Keratinocyte (primary cell): ENCODE measurements at regions not wholly inside any gene's neighbourhood (a gene's known extent, or its start where the extent isn't known, plus 50 kb on each side); places are given as distances from the start of the nearest gene placed in this dataset.

Experiments used
- DNase-seq: peaks from one replicate; pipeline ENCODE4 v3.0.0-alpha.2; 2011; ENCODE audit warnings: low read depth, missing footprints, low spot score
- FAIRE-seq: peaks from 2 replicates; lab custom pipeline; 2011; peaks lifted over from hg19 to GRCh38; lab: Jason Lieb, UNC
- H2AFZ ChIP-seq: 2 replicates; pipeline ENCODE4 v1.6.0; 2012; ENCODE audit warnings: low read length, control low read depth, inconsistent platforms; ENCODE audit not compliant: control insufficient read depth
- H3K27ac ChIP-seq: 2 replicates; pipeline ENCODE4 v1.5.1; 2011; ENCODE audit warnings: low read length; ENCODE audit not compliant: control insufficient read depth, insufficient read depth
- H3K27me3 ChIP-seq: 3 replicates; pipeline ENCODE4 v1.6.0; 2011; ENCODE audit warnings: low read length; ENCODE audit not compliant: control insufficient read depth, insufficient read depth; ENCODE audit errors: extremely low read depth
- H3K36me3 ChIP-seq, 2 experiments: 2 replicates in 1 of 2; 3 replicates in 1 of 2; pipeline ENCODE4 v1.5.1; 2011; ENCODE audit warnings: low read length in 2 of 2, mild to moderate bottlenecking in 1 of 2; ENCODE audit not compliant: control insufficient read depth in 2 of 2, insufficient read depth in 2 of 2; ENCODE audit errors: extremely low read depth in 1 of 2
- H3K4me1 ChIP-seq: 3 replicates; pipeline ENCODE4 v1.5.1; 2011; ENCODE audit warnings: low read length; ENCODE audit not compliant: control insufficient read depth, insufficient read depth; ENCODE audit errors: extremely low read depth
- H3K4me2 ChIP-seq: 3 replicates; pipeline ENCODE4 v1.6.0; 2011; ENCODE audit warnings: low read depth, low read length; ENCODE audit not compliant: control insufficient read depth, insufficient read depth; ENCODE audit errors: extremely low read depth
- H3K4me3 ChIP-seq, 3 experiments: fragments of 200-600 bp in 1 of 3; sonication (generic) in 1 of 3; 2 replicates in 2 of 3; 3 replicates in 1 of 3; pipeline ENCODE4 v1.5.1; 2011 to 2016; ENCODE audit warnings: low read length in 3 of 3, mild to moderate bottlenecking in 3 of 3, control low read depth in 2 of 3, inconsistent platforms in 1 of 3, low read depth in 1 of 3, mixed read lengths in 1 of 3, mixed run types in 1 of 3, moderate library complexity in 1 of 3; ENCODE audit not compliant: control insufficient read depth in 2 of 3, insufficient read depth in 2 of 3; ENCODE audit errors: extremely low read depth in 1 of 3
- H3K79me2 ChIP-seq: 2 replicates; pipeline ENCODE4 v1.6.0; 2012; ENCODE audit warnings: low read length; ENCODE audit not compliant: control insufficient read depth, insufficient read depth
- H3K9ac ChIP-seq: 3 replicates; pipeline ENCODE4 v1.6.0; 2011; ENCODE audit warnings: low read length; ENCODE audit not compliant: control insufficient read depth, insufficient read depth; ENCODE audit errors: extremely low read depth
- H3K9me1 ChIP-seq: 3 replicates; pipeline ENCODE4 v1.6.0; 2011; ENCODE audit warnings: low read length; ENCODE audit not compliant: control insufficient read depth, insufficient read depth; ENCODE audit errors: extremely low read depth
- H3K9me3 ChIP-seq: 2 replicates; pipeline ENCODE4 v1.5.1; 2012; ENCODE audit warnings: low read depth, low read length; ENCODE audit not compliant: control insufficient read depth
- H4K20me1 ChIP-seq: 3 replicates; pipeline ENCODE4 v1.6.0; 2011; ENCODE audit warnings: low read length; ENCODE audit not compliant: control insufficient read depth, insufficient read depth; ENCODE audit errors: extremely low read depth
- CTCF ChIP-seq, 3 experiments: IDR thresholded peaks in 1 of 3; conservative IDR thresholded peaks in 1 of 3; optimal IDR thresholded peaks in 1 of 3; 2 replicates in 2 of 3; 3 replicates in 1 of 3; pipeline versions ENCODE3 to v1.5.1; 2011; ENCODE audit warnings: low read length in 3 of 3, mild to moderate bottlenecking in 3 of 3, moderate library complexity in 2 of 3, control low read depth in 1 of 3, inconsistent platforms in 1 of 3; ENCODE audit not compliant: insufficient read depth in 2 of 3; ENCODE audit errors: extremely low read depth in 1 of 3
- EZH2 ChIP-seq: IDR thresholded peaks from one replicate; pipeline ENCODE4 v1.6.1; 2012; ENCODE audit warnings: inconsistent platforms, mild to moderate bottlenecking, low read length, moderate library complexity
- dilution Hi-C: fragments of 300-500 bp; cut with MboI; formaldehyde crosslinking; loops from one replicate; pipeline ENCODE4 v1.7.0; 2020; ENCODE audit warnings: low sequenced_read_pairs; ENCODE audit not compliant: extremely low pct_ligation_motif_present

- no peak for FAIRE-seq
- Histone ChIP-seq H3K27ac (no peak overlapping the region), H3K4me1 (peaks cover 20% of the 10 kb centered on the region), H3K4me2 (no peak overlapping the region), H3K9me3 (no peaks in the 10 kb centered on the region), H2AFZ (no peak overlapping the region), H3K79me2 (no peaks in the 10 kb centered on the region), H3K9ac (no peak overlapping the region), H3K27me3 (no peaks in the 10 kb centered on the region), H3K4me3 (no peak overlapping the region), H4K20me1 (no peaks in the 10 kb centered on the region), H3K36me3 (no peaks in the 10 kb centered on the region), H3K9me1 (no peaks in the 10 kb centered on the region)
- TF ChIP-seq EZH2 (no peak), CTCF (optimal IDR thresholded peaks at IDR 0.05 in 1 of 3, IDR thresholded peaks at IDR 0.05 in 1 of 3, conservative IDR thresholded peaks at IDR 0.05 in 1 of 3; ENCODE audit: extremely low read depth in 1 of 3, insufficient read depth in 2 of 3, low read length in 3 of 3) (no peak)
- dilution Hi-C loops: no loop called here
- no peak for DNase-seq
These were observed 257.1 kb upstream of the PITRM1 start for GRCh38 chr10:3429676-3430075.

DNA sequence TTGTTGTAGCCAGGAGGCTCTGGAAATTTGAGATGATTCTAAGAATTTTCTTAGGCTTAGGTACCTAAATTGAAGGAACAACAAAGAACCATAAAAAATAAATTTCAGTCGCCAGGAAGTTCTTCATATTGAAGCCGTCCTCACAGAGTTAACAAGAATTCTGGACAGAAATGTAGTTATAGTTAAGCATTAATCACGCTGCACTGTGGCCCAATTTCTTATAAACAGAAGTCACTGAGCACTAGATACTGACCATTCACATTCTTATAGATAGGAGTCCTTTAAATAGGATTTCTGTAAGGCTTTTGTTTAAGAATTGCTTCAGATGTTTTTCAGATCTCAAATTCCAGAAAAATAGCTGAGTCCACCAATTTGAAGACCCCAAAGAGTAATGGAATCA is 256.2 kb upstream of the PITRM1 start:
- Histone ChIP-seq H3K4me1 (peaks cover 28% of the 10 kb centered on the region), H3K27ac (no peak overlapping the region), H3K4me2 (no peak overlapping the region), H3K79me2 (no peaks in the 10 kb centered on the region), H4K20me1 (no peaks in the 10 kb centered on the region), H2AFZ (no peak overlapping the region), H3K36me3 (no peaks in the 10 kb centered on the region), H3K4me3 (no peak overlapping the region), H3K9ac (no peak overlapping the region), H3K9me3 (no peaks in the 10 kb centered on the region), H3K27me3 (no peaks in the 10 kb centered on the region), H3K9me1 (no peaks in the 10 kb centered on the region)
- dilution Hi-C loops: no loop called here
- no peak for FAIRE-seq
- DNase-seq: no peak
- no peak for TF ChIP-seq EZH2
- no peak for TF ChIP-seq CTCF (optimal IDR thresholded peaks at IDR 0.05 in 1 of 3, IDR thresholded peaks at IDR 0.05 in 1 of 3, conservative IDR thresholded peaks at IDR 0.05 in 1 of 3; ENCODE audit: extremely low read depth in 1 of 3, insufficient read depth in 2 of 3, low read length in 3 of 3)
